ENCODE measurements at regions not wholly inside any gene's neighbourhood (a gene's known extent, or its start where the extent isn't known, plus 50 kb on each side); places are given as distances from the start of the nearest gene placed in this dataset.

- no peak for TF ChIP-seq CTCF (IDR thresholded peaks at IDR 0.05; ENCODE audit: low read depth, low read length, missing control alignments)
Measured at GRCh38 chr10:33901166-33901565, 566.7 kb upstream of the NRP1 start.

GRCh38 chr10:33900596-33900995 lies 566.1 kb upstream of the NRP1 start:
- TF ChIP-seq CTCF (IDR thresholded peaks at IDR 0.05; ENCODE audit: low read depth, low read length, missing control alignments), result no peak
- in situ Hi-C loops (cut with HindIII; ENCODE audit: low sequenced_read_pairs), result no loop called here
- no peak overlapping the region for H3K4me3 ChIP-seq (ENCODE audit: low read depth, low read length)
- DNase-seq (ENCODE audit: low read depth), result peak; percentile 35

More at GRCh38 chr10:33901166-33901565, 566.7 kb upstream of the NRP1 start:
- in situ Hi-C loops (cut with HindIII; ENCODE audit: low sequenced_read_pairs), result no loop called here
- DNase-seq (ENCODE audit: low read depth), result peak; percentile 69
- no peak overlapping the region for H3K4me3 ChIP-seq (ENCODE audit: low read depth, low read length)

- no peak for TF ChIP-seq CTCF (IDR thresholded peaks at IDR 0.05; ENCODE audit: low read depth, low read length, missing control alignments)
- DNase-seq (ENCODE audit: low read depth), result no peak
- no peak overlapping the region for H3K4me3 ChIP-seq (ENCODE audit: low read depth, low read length)
- in situ Hi-C loops (cut with HindIII; ENCODE audit: low sequenced_read_pairs), result no loop called here
Measured at GRCh38 chr10:33899578-33900531, 565.4 kb upstream of the NRP1 start.

GRCh38 chr10:33897291-33897752 lies 562.9 kb upstream of the NRP1 start:
- no peak overlapping the region for H3K4me3 ChIP-seq (ENCODE audit: low read depth, low read length)
- in situ Hi-C loops (cut with HindIII; ENCODE audit: low sequenced_read_pairs), result no loop called here
- DNase-seq (ENCODE audit: low read depth), result no peak
- no peak for TF ChIP-seq CTCF (IDR thresholded peaks at IDR 0.05; ENCODE audit: low read depth, low read length, missing control alignments)

- TF ChIP-seq CTCF (IDR thresholded peaks at IDR 0.05; ENCODE audit: low read depth, low read length, missing control alignments), result no peak
- no peak overlapping the region for H3K4me3 ChIP-seq (ENCODE audit: low read depth, low read length)
- in situ Hi-C loops (cut with HindIII; ENCODE audit: low sequenced_read_pairs), result no loop called here
- DNase-seq (ENCODE audit: low read depth), result no peak
Measured at GRCh38 chr10:33893506-33893905, 559.0 kb upstream of the NRP1 start.

- DNase-seq (ENCODE audit: low read depth), result no peak
- TF ChIP-seq CTCF (IDR thresholded peaks at IDR 0.05; ENCODE audit: low read depth, low read length, missing control alignments), result no peak
- in situ Hi-C loops (cut with HindIII; ENCODE audit: low sequenced_read_pairs), result no loop called here
Measured at GRCh38 chr10:33889371-33889770, 554.9 kb upstream of the NRP1 start.

More at GRCh38 chr10:33889371-33889770, 554.9 kb upstream of the NRP1 start:
- no peak overlapping the region for H3K4me3 ChIP-seq (ENCODE audit: low read depth, low read length)

All from astrocyte of the cerebellum (primary cell).